ENCODE measurements at regions not wholly inside any gene's neighbourhood (a gene's known extent, or its start where the extent isn't known, plus 50 kb on each side); places are given as distances from the start of the nearest gene placed in this dataset.

- TF ChIP-seq CHD1 (IDR thresholded peaks at IDR 0.05; ENCODE audit: low read depth, low read length) = no peak
- TF ChIP-seq CTCF (conservative IDR thresholded peaks at IDR 0.05; ENCODE audit: low read depth, low read length) = no peak
- no peak for TF ChIP-seq MAFK (IDR thresholded peaks at IDR 0.05; ENCODE audit: low read depth, low read length)
- no peak for TF ChIP-seq BHLHE40 (IDR thresholded peaks at IDR 0.05; ENCODE audit: low read depth, low read length)
- no peak for TF ChIP-seq RFX5 (IDR thresholded peaks at IDR 0.05; ENCODE audit: low read depth, low read length)
- no peak for TF ChIP-seq POLR2A (IDR thresholded peaks at IDR 0.05; ENCODE audit: low read depth, low read length)
- TF ChIP-seq MAZ (IDR thresholded peaks at IDR 0.05; ENCODE audit: borderline replicate concordance, low read depth, low read length) = no peak
- TF ChIP-seq SMC3 (IDR thresholded peaks at IDR 0.05; ENCODE audit: low read depth, low read length) = no peak
- TF ChIP-seq RAD21 (IDR thresholded peaks at IDR 0.05; ENCODE audit: low read length) = no peak
- TF ChIP-seq MXI1 (IDR thresholded peaks at IDR 0.05; ENCODE audit: borderline replicate concordance, low read depth, low read length) = no peak
- no peak for TF ChIP-seq CEBPB (IDR thresholded peaks at IDR 0.05; ENCODE audit: low read depth, low read length)
- no peak for TF ChIP-seq RCOR1 (IDR thresholded peaks at IDR 0.05; ENCODE audit: insufficient replicate concordance, low read length)
Measured at GRCh38 chr7:113217314-113217713, 99.0 kb upstream of the SMIM30 start.

Data from IMR-90 (cell line).